Endothelial cell of umbilical vein (primary cell): ENCODE measurements at regions not wholly inside any gene's neighbourhood (a gene's known extent, or its start where the extent isn't known, plus 50 kb on each side); places are given as distances from the start of the nearest gene placed in this dataset.

ENCODE experiments used
- BruUV-seq: library from RNA; stranded (reverse); fragments of 400-500 nt; replicated peaks from 2 replicates; lab custom pipeline; 2021; lab: Mats Ljungman, UMichigan
- CTCF ChIA-PET: fragments of 300-600, 350-600 bp; sonication (Branson Sonifier 250); formaldehyde crosslinking; loops from one replicate; lab custom pipeline; 2021; ENCODE audit warnings: antibody characterized with exemption, inconsistent platforms; lab: Charles Lee
- POLR2A ChIA-PET: fragments of 300-600, 350-600 bp; sonication (Branson Sonifier 250); formaldehyde crosslinking; loops from one replicate; lab custom pipeline; 2021; ENCODE audit warnings: antibody characterized with exemption, inconsistent platforms; lab: Charles Lee
- DNase-seq: peaks from one replicate; pipeline ENCODE4 v3.0.0-alpha.2; 2011; ENCODE audit warnings: low read depth, low spot score
- FAIRE-seq: peaks from 2 replicates; lab custom pipeline; 2011; peaks lifted over from hg19 to GRCh38; lab: Jason Lieb, UNC
- H2AFZ ChIP-seq: 2 replicates; pipeline ENCODE4 v1.6.0; 2012; ENCODE audit warnings: low read depth, low read length, control low read depth, inconsistent platforms
- H3K27ac ChIP-seq: 2 replicates; pipeline ENCODE4 v1.5.1; 2011; ENCODE audit warnings: low read depth, mild to moderate bottlenecking, control low read depth, low read length, moderate library complexity; ENCODE audit not compliant: insufficient read depth
- H3K27me3 ChIP-seq, 2 experiments: 2 replicates each; pipeline versions ENCODE4 v1.6.0 to v1.6.1; 2011; ENCODE audit warnings: low read length in 2 of 2, mixed read lengths in 1 of 2; ENCODE audit not compliant: control insufficient read depth in 2 of 2, insufficient read depth in 2 of 2
- H3K36me3 ChIP-seq, 2 experiments: 2 replicates in 1 of 2; 3 replicates in 1 of 2; pipeline ENCODE4 v1.5.1; 2011; ENCODE audit warnings: low read length in 2 of 2, mild to moderate bottlenecking in 1 of 2, moderate library complexity in 1 of 2; ENCODE audit not compliant: control insufficient read depth in 2 of 2, insufficient read depth in 2 of 2; ENCODE audit errors: extremely low read depth in 1 of 2
- H3K4me1 ChIP-seq: 3 replicates; pipeline ENCODE4 v1.5.1; 2011; ENCODE audit warnings: mild to moderate bottlenecking, low read length; ENCODE audit not compliant: control insufficient read depth, insufficient read depth; ENCODE audit errors: extremely low read depth
- H3K4me2 ChIP-seq: 2 replicates; pipeline ENCODE4 v1.6.1; 2011; ENCODE audit warnings: low read length, control low read depth, mixed read lengths; ENCODE audit not compliant: insufficient read depth
- H3K4me3 ChIP-seq, 3 experiments: fragments of 200-600 bp in 1 of 3; sonication (generic), shearing (Covaris generic) in 1 of 3; replicated peaks in 1 of 3; 2 replicates each; pipeline ENCODE4 v1.5.1; 2011 to 2016; ENCODE audit warnings: control low read depth in 3 of 3, low read length in 3 of 3, mild to moderate bottlenecking in 2 of 3, inconsistent platforms in 1 of 3, low read depth in 1 of 3, moderate library complexity in 1 of 3; ENCODE audit not compliant: insufficient read depth in 1 of 3
- H3K79me2 ChIP-seq: 2 replicates; pipeline ENCODE4 v1.6.0; 2012; ENCODE audit warnings: low read length, inconsistent platforms; ENCODE audit not compliant: control insufficient read depth, insufficient read depth
- H3K9ac ChIP-seq: replicated peaks from 2 replicates; pipeline ENCODE3; 2011; ENCODE audit warnings: low read length, control low read depth; ENCODE audit not compliant: insufficient read depth; ENCODE audit errors: extremely low read depth
- H3K9me1 ChIP-seq: replicated peaks from 3 replicates; pipeline ENCODE4 v1.6.0; 2011; ENCODE audit warnings: mild to moderate bottlenecking, low read length; ENCODE audit not compliant: control insufficient read depth, insufficient read depth; ENCODE audit errors: extremely low read depth
- H3K9me3 ChIP-seq: replicated peaks from 2 replicates; pipeline ENCODE4 v1.5.1; 2012; ENCODE audit warnings: low read length, inconsistent platforms; ENCODE audit not compliant: control insufficient read depth, insufficient read depth
- H4K20me1 ChIP-seq: replicated peaks from 2 replicates; pipeline ENCODE3; 2011; ENCODE audit warnings: mild to moderate bottlenecking, low read length; ENCODE audit not compliant: control insufficient read depth, insufficient read depth; ENCODE audit errors: extremely low read depth
- CTCF ChIP-seq, 2 donors: IDR thresholded peaks; 1 replicate in 1 of 2; 2 replicates in 1 of 2; pipeline ENCODE4 v1.5.1; 2011; ENCODE audit warnings: low read length in 2 of 2, mild to moderate bottlenecking in 2 of 2, moderate library complexity in 2 of 2, control low read depth in 1 of 2, inconsistent platforms in 1 of 2, low read depth in 1 of 2; ENCODE audit not compliant: insufficient read depth in 1 of 2; ENCODE audit errors: extremely low read depth in 1 of 2
- EZH2 ChIP-seq: IDR thresholded peaks from 2 replicates; pipeline ENCODE4 v1.6.1; 2012; ENCODE audit warnings: borderline replicate concordance, low read depth, mild to moderate bottlenecking, moderate library complexity, low read length, inconsistent platforms; ENCODE audit not compliant: severe bottlenecking
- FOS ChIP-seq: IDR thresholded peaks from 2 replicates; pipeline ENCODE4 v1.6.1; 2011; ENCODE audit warnings: mild to moderate bottlenecking, low read length, moderate library complexity, borderline replicate concordance; ENCODE audit not compliant: insufficient read depth
- GATA2 ChIP-seq: IDR thresholded peaks from 2 replicates; pipeline ENCODE4 v1.7.0; 2011; ENCODE audit warnings: low read depth, mild to moderate bottlenecking, moderate library complexity, mixed read lengths, low read length; ENCODE audit not compliant: insufficient read length, insufficient read depth
- JUN ChIP-seq: IDR thresholded peaks from 2 replicates; pipeline ENCODE4 v1.6.1; 2011; ENCODE audit warnings: borderline replicate concordance, low read depth; ENCODE audit not compliant: insufficient read length, insufficient read depth
- MAX ChIP-seq: IDR thresholded peaks from 2 replicates; pipeline ENCODE4 v1.6.1; 2011; ENCODE audit not compliant: insufficient read depth, insufficient read length
- MYC ChIP-seq: IDR thresholded peaks from one replicate; pipeline ENCODE4 v1.6.1; 2011; ENCODE audit warnings: mild to moderate bottlenecking, low read depth, low read length
- POLR2A ChIP-seq: IDR thresholded peaks from 2 replicates; pipeline ENCODE4 v1.6.1; 2012; ENCODE audit warnings: low read depth, mild to moderate bottlenecking, control low read depth, low read length
- POLR2AphosphoS5 ChIP-seq: IDR thresholded peaks from 2 replicates; pipeline ENCODE4 v1.6.1; 2012; ENCODE audit warnings: low read depth, mild to moderate bottlenecking, control low read depth, low read length, moderate library complexity; ENCODE audit not compliant: insufficient read depth
- dilution Hi-C: fragments of 300-500 bp; cut with MboI; formaldehyde crosslinking; loops from one replicate; pipeline ENCODE4 v1.15.0; 2019; ENCODE audit warnings: low sequenced_read_pairs; ENCODE audit not compliant: extremely low pct_ligation_motif_present
- intact Hi-C: fragments of 100-400 bp; cut with micrococcal nuclease; formaldehyde crosslinking; loops from one replicate; pipeline ENCODE4 v1.10.0; 2022

- H2AFZ ChIP-seq = no peak overlapping the region
- no peaks in the 10 kb centered on the region for H3K27me3 ChIP-seq
- H3K27ac ChIP-seq = no peak overlapping the region
- intact Hi-C loops (no loop called here), dilution Hi-C loops (no loop called here)
- DNase-seq (no peak), FAIRE-seq (no peak)
- no peaks in the 10 kb centered on the region for H3K9me3 ChIP-seq
- no peaks in the 10 kb centered on the region for H3K4me1 ChIP-seq
- no peaks in the 10 kb centered on the region for H3K9me1 ChIP-seq
- no peaks in the 10 kb centered on the region for H4K20me1 ChIP-seq
- POLR2A ChIA-PET = no interaction called here
- H3K36me3 ChIP-seq = no peaks in the 10 kb centered on the region
- TF ChIP-seq MYC = no peak
- no peak for TF ChIP-seq POLR2A
- no peak for TF ChIP-seq MAX
- TF ChIP-seq FOS = no peak
- TF ChIP-seq EZH2 = no peak
- TF ChIP-seq POLR2AphosphoS5 = no peak
- TF ChIP-seq CTCF (IDR thresholded peaks at IDR 0.05; ENCODE audit: extremely low read depth in 1 of 2, insufficient read depth in 1 of 2, low read depth in 1 of 2, low read length in 2 of 2) = no peak
- no peak for TF ChIP-seq GATA2
- no peak for TF ChIP-seq JUN
- no peak overlapping the region for H3K4me2 ChIP-seq
- BruUV-seq = no TSS peak
- H3K4me3 ChIP-seq = no peak overlapping the region
- CTCF ChIA-PET = no interaction called here
- H3K9ac ChIP-seq = no peak overlapping the region
- no peaks in the 10 kb centered on the region for H3K79me2 ChIP-seq
Measured at GRCh38 chr16:54703339-54703738, 227.3 kb upstream of the IRX5 start.
